ENCODE measurements at regions not wholly inside any gene's neighbourhood (a gene's known extent, or its start where the extent isn't known, plus 50 kb on each side); places are given as distances from the start of the nearest gene placed in this dataset.

GRCh38 chr2:128821010-128821409 is 502.3 kb upstream of the HS6ST1 start:
- Histone ChIP-seq H3K27me3 (replicated peaks; ENCODE audit: control insufficient read depth, insufficient read depth, low read length, poor library complexity, severe bottlenecking) (no peaks in the 10 kb centered on the region), H3K36me3 (ENCODE audit: control insufficient read depth, insufficient read depth, low read length) (no peaks in the 10 kb centered on the region), H3K9me3 (ENCODE audit: control insufficient read depth, low read length) (no peaks in the 10 kb centered on the region), H3K4me3 (ENCODE audit: insufficient read depth, low read depth, low read length, poor library complexity, severe bottlenecking) (no peak overlapping the region), H3K4me1 (ENCODE audit: control insufficient read depth, insufficient read depth, low read length, poor library complexity, severe bottlenecking) (no peaks in the 10 kb centered on the region), H3K27ac (ENCODE audit: insufficient read depth, low read length, poor library complexity, severe bottlenecking) (no peak overlapping the region)
- DNase-seq, result no peak

GRCh38 chr2:128832946-128833663 is 514.4 kb upstream of the HS6ST1 start:
- no peaks in the 10 kb centered on the region for H3K27me3 ChIP-seq (replicated peaks; ENCODE audit: control insufficient read depth, insufficient read depth, low read length, poor library complexity, severe bottlenecking)
- H3K27ac ChIP-seq (ENCODE audit: insufficient read depth, low read length, poor library complexity, severe bottlenecking), result no peak overlapping the region
- DNase-seq, result no peak
- no peak overlapping the region for H3K4me3 ChIP-seq (ENCODE audit: insufficient read depth, low read depth, low read length, poor library complexity, severe bottlenecking)
- H3K9me3 ChIP-seq (ENCODE audit: control insufficient read depth, low read length), result no peaks in the 10 kb centered on the region
- H3K36me3 ChIP-seq (ENCODE audit: control insufficient read depth, insufficient read depth, low read length), result no peaks in the 10 kb centered on the region
- H3K4me1 ChIP-seq (ENCODE audit: control insufficient read depth, insufficient read depth, low read length, poor library complexity, severe bottlenecking), result no peaks in the 10 kb centered on the region

GRCh38 chr2:128833664-128834027 is 515.0 kb upstream of the HS6ST1 start:
- Histone ChIP-seq H3K9me3 (ENCODE audit: control insufficient read depth, low read length) (no peaks in the 10 kb centered on the region), H3K4me3 (ENCODE audit: insufficient read depth, low read depth, low read length, poor library complexity, severe bottlenecking) (no peak overlapping the region), H3K4me1 (ENCODE audit: control insufficient read depth, insufficient read depth, low read length, poor library complexity, severe bottlenecking) (no peaks in the 10 kb centered on the region), H3K36me3 (ENCODE audit: control insufficient read depth, insufficient read depth, low read length) (no peaks in the 10 kb centered on the region), H3K27ac (ENCODE audit: insufficient read depth, low read length, poor library complexity, severe bottlenecking) (no peak overlapping the region), H3K27me3 (replicated peaks; ENCODE audit: control insufficient read depth, insufficient read depth, low read length, poor library complexity, severe bottlenecking) (no peaks in the 10 kb centered on the region)
- no peak for DNase-seq

- Histone ChIP-seq H3K27ac (ENCODE audit: insufficient read depth, low read length, poor library complexity, severe bottlenecking) (no peak overlapping the region), H3K27me3 (replicated peaks; ENCODE audit: control insufficient read depth, insufficient read depth, low read length, poor library complexity, severe bottlenecking) (no peaks in the 10 kb centered on the region), H3K9me3 (ENCODE audit: control insufficient read depth, low read length) (no peaks in the 10 kb centered on the region), H3K4me3 (ENCODE audit: insufficient read depth, low read depth, low read length, poor library complexity, severe bottlenecking) (no peak overlapping the region), H3K36me3 (ENCODE audit: control insufficient read depth, insufficient read depth, low read length) (no peaks in the 10 kb centered on the region), H3K4me1 (ENCODE audit: control insufficient read depth, insufficient read depth, low read length, poor library complexity, severe bottlenecking) (no peaks in the 10 kb centered on the region)
- no peak for DNase-seq
Measured at GRCh38 chr2:128834207-128834879, 515.7 kb upstream of the HS6ST1 start.

GRCh38 chr2:128834880-128835252 is 516.2 kb upstream of the HS6ST1 start:
- no peak overlapping the region for H3K4me3 ChIP-seq (ENCODE audit: insufficient read depth, low read depth, low read length, poor library complexity, severe bottlenecking)
- no peak overlapping the region for H3K27ac ChIP-seq (ENCODE audit: insufficient read depth, low read length, poor library complexity, severe bottlenecking)
- no peak for DNase-seq
- no peaks in the 10 kb centered on the region for H3K36me3 ChIP-seq (ENCODE audit: control insufficient read depth, insufficient read depth, low read length)
- H3K27me3 ChIP-seq (replicated peaks; ENCODE audit: control insufficient read depth, insufficient read depth, low read length, poor library complexity, severe bottlenecking), result no peaks in the 10 kb centered on the region
- no peaks in the 10 kb centered on the region for H3K4me1 ChIP-seq (ENCODE audit: control insufficient read depth, insufficient read depth, low read length, poor library complexity, severe bottlenecking)
- H3K9me3 ChIP-seq (ENCODE audit: control insufficient read depth, low read length), result no peaks in the 10 kb centered on the region

- Histone ChIP-seq H3K27me3 (replicated peaks; ENCODE audit: control insufficient read depth, insufficient read depth, low read length, poor library complexity, severe bottlenecking) (no peaks in the 10 kb centered on the region), H3K4me3 (ENCODE audit: insufficient read depth, low read depth, low read length, poor library complexity, severe bottlenecking) (no peak overlapping the region), H3K27ac (ENCODE audit: insufficient read depth, low read length, poor library complexity, severe bottlenecking) (no peak overlapping the region), H3K9me3 (ENCODE audit: control insufficient read depth, low read length) (no peaks in the 10 kb centered on the region), H3K36me3 (ENCODE audit: control insufficient read depth, insufficient read depth, low read length) (no peaks in the 10 kb centered on the region), H3K4me1 (ENCODE audit: control insufficient read depth, insufficient read depth, low read length, poor library complexity, severe bottlenecking) (no peaks in the 10 kb centered on the region)
- DNase-seq, result no peak
Measured at GRCh38 chr2:128835342-128835855, 516.7 kb upstream of the HS6ST1 start.

- no peak for DNase-seq
- Histone ChIP-seq H3K36me3 (ENCODE audit: control insufficient read depth, insufficient read depth, low read length) (no peaks in the 10 kb centered on the region), H3K9me3 (ENCODE audit: control insufficient read depth, low read length) (no peaks in the 10 kb centered on the region), H3K4me3 (ENCODE audit: insufficient read depth, low read depth, low read length, poor library complexity, severe bottlenecking) (no peak overlapping the region), H3K4me1 (ENCODE audit: control insufficient read depth, insufficient read depth, low read length, poor library complexity, severe bottlenecking) (no peaks in the 10 kb centered on the region), H3K27ac (ENCODE audit: insufficient read depth, low read length, poor library complexity, severe bottlenecking) (no peak overlapping the region), H3K27me3 (replicated peaks; ENCODE audit: control insufficient read depth, insufficient read depth, low read length, poor library complexity, severe bottlenecking) (no peaks in the 10 kb centered on the region)
Measured at GRCh38 chr2:128835974-128836373, 517.3 kb upstream of the HS6ST1 start.

GRCh38 chr2:128836559-128837100 is 518.0 kb upstream of the HS6ST1 start:
- no peak for DNase-seq
- no peaks in the 10 kb centered on the region for H3K27me3 ChIP-seq (replicated peaks; ENCODE audit: control insufficient read depth, insufficient read depth, low read length, poor library complexity, severe bottlenecking)
- no peaks in the 10 kb centered on the region for H3K36me3 ChIP-seq (ENCODE audit: control insufficient read depth, insufficient read depth, low read length)
- no peaks in the 10 kb centered on the region for H3K9me3 ChIP-seq (ENCODE audit: control insufficient read depth, low read length)
- H3K4me1 ChIP-seq (ENCODE audit: control insufficient read depth, insufficient read depth, low read length, poor library complexity, severe bottlenecking), result no peaks in the 10 kb centered on the region
- H3K4me3 ChIP-seq (ENCODE audit: insufficient read depth, low read depth, low read length, poor library complexity, severe bottlenecking), result no peak overlapping the region
- H3K27ac ChIP-seq (ENCODE audit: insufficient read depth, low read length, poor library complexity, severe bottlenecking), result no peak overlapping the region

GRCh38 chr2:128838244-128838643 is 519.6 kb upstream of the HS6ST1 start:
- no peaks in the 10 kb centered on the region for H3K27me3 ChIP-seq (replicated peaks; ENCODE audit: control insufficient read depth, insufficient read depth, low read length, poor library complexity, severe bottlenecking)
- no peak overlapping the region for H3K27ac ChIP-seq (ENCODE audit: insufficient read depth, low read length, poor library complexity, severe bottlenecking)
- H3K9me3 ChIP-seq (ENCODE audit: control insufficient read depth, low read length), result no peaks in the 10 kb centered on the region
- no peaks in the 10 kb centered on the region for H3K4me1 ChIP-seq (ENCODE audit: control insufficient read depth, insufficient read depth, low read length, poor library complexity, severe bottlenecking)
- H3K4me3 ChIP-seq (ENCODE audit: insufficient read depth, low read depth, low read length, poor library complexity, severe bottlenecking), result no peak overlapping the region
- DNase-seq, result no peak
- H3K36me3 ChIP-seq (ENCODE audit: control insufficient read depth, insufficient read depth, low read length), result no peaks in the 10 kb centered on the region

GRCh38 chr2:128841803-128842202 is 523.1 kb upstream of the HS6ST1 start:
- DNase-seq, result no peak
- H3K4me1 ChIP-seq (ENCODE audit: control insufficient read depth, insufficient read depth, low read length, poor library complexity, severe bottlenecking), result no peaks in the 10 kb centered on the region
- no peaks in the 10 kb centered on the region for H3K27me3 ChIP-seq (replicated peaks; ENCODE audit: control insufficient read depth, insufficient read depth, low read length, poor library complexity, severe bottlenecking)
- no peaks in the 10 kb centered on the region for H3K9me3 ChIP-seq (ENCODE audit: control insufficient read depth, low read length)
- no peak overlapping the region for H3K27ac ChIP-seq (ENCODE audit: insufficient read depth, low read length, poor library complexity, severe bottlenecking)
- no peak overlapping the region for H3K4me3 ChIP-seq (ENCODE audit: insufficient read depth, low read depth, low read length, poor library complexity, severe bottlenecking)
- H3K36me3 ChIP-seq (ENCODE audit: control insufficient read depth, insufficient read depth, low read length), result no peaks in the 10 kb centered on the region
